NCI-H774 (cell line): ENCODE measurements at regions not wholly inside any gene's neighbourhood (a gene's known extent, or its start where the extent isn't known, plus 50 kb on each side); places are given as distances from the start of the nearest gene placed in this dataset.
"Not testable (repeated sequence)": the region's sequence is repeated elsewhere in the genome, so short reads cannot be mapped to it uniquely, and the experiment has no call there.

Experiments used
- DNase-seq: peaks from one replicate; lab custom pipeline; 2025; lab: John Stamatoyannopoulos, UW

GRCh38 chr20:11976966-11977365 is 59.3 kb downstream of the BTBD3 start:
- DNase-seq: no peak

- DNase-seq: no peak
Measured at GRCh38 chr20:11978496-11978895, 60.8 kb downstream of the BTBD3 start.

- no peak for DNase-seq
Measured at GRCh38 chr20:11979306-11979990, 61.8 kb downstream of the BTBD3 start.

- DNase-seq: no peak
Measured at GRCh38 chr20:11980263-11980662, 62.6 kb downstream of the BTBD3 start.

- no peak for DNase-seq
Measured at GRCh38 chr20:11981366-11981947, 63.8 kb downstream of the BTBD3 start.

- DNase-seq: no peak
Measured at GRCh38 chr20:11982289-11982954, 64.7 kb downstream of the BTBD3 start.

GRCh38 chr20:11982955-11983470 is 65.3 kb downstream of the BTBD3 start:
- no peak for DNase-seq

- DNase-seq: no peak
Measured at GRCh38 chr20:11986954-11987353, 69.3 kb downstream of the BTBD3 start.

GRCh38 chr20:11987526-11987925 is 69.8 kb downstream of the BTBD3 start:
- no peak for DNase-seq

GRCh38 chr20:11989018-11989771 is 71.5 kb downstream of the BTBD3 start:
- DNase-seq: no peak

GRCh38 chr20:11992426-11992825 is 74.7 kb downstream of the BTBD3 start:
- DNase-seq: no peak

- peak; percentile 57 for DNase-seq
Measured at GRCh38 chr20:11993886-11994461, 76.3 kb downstream of the BTBD3 start.

GRCh38 chr20:11995805-11996567 is 78.3 kb downstream of the BTBD3 start:
- no peak for DNase-seq

- DNase-seq: not testable (repeated sequence)
Measured at GRCh38 chr20:12004776-12005175, 87.1 kb downstream of the BTBD3 start.

GRCh38 chr20:12012241-12013222 is 94.8 kb downstream of the BTBD3 start:
- no peak for DNase-seq

GRCh38 chr20:12014276-12014675 is 96.6 kb downstream of the BTBD3 start:
- DNase-seq: no peak

GRCh38 chr20:12014736-12015135 is 97.0 kb downstream of the BTBD3 start:
- DNase-seq: no peak

- no peak for DNase-seq
Measured at GRCh38 chr20:12016291-12016690, 98.6 kb downstream of the BTBD3 start.

GRCh38 chr20:12019715-12020114 is 102.0 kb downstream of the BTBD3 start:
- no peak for DNase-seq

GRCh38 chr20:12020846-12021245 is 103.2 kb downstream of the BTBD3 start:
- DNase-seq: no peak
